Activated CD4-positive, alpha-beta T cell treated with anti-CD3 and anti-CD28 coated beads, Interleukin-2, amount 50 U/mL, for 48 hours (primary cell): ENCODE measurements at regions not wholly inside any gene's neighbourhood (a gene's known extent, or its start where the extent isn't known, plus 50 kb on each side); places are given as distances from the start of the nearest gene placed in this dataset.

ENCODE experiments used
- DNase-seq, 2 experiments: peaks; one replicate each; pipeline ENCODE4 v3.0.0-alpha.2; 2020

DNA sequence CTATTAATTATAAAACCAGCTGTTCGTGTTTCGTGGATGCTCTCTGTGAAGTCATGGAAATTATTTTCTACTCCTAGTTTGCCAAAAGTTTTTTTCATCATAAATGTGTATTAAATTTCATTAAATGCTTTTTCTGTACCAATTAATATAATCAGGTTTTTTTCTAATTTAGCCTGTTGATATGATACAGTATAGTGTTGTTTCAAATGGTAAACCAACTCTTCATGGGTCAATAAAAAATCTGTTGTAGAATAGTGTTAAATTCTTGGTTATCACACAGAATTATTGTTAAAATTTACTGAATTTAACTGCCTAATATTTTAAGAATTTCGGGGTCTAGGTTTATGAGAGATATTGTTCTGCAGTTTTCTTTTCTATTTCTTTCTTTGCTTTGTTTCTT, 505.9 kb upstream of the MANEA start:
- no peak for DNase-seq

DNA sequence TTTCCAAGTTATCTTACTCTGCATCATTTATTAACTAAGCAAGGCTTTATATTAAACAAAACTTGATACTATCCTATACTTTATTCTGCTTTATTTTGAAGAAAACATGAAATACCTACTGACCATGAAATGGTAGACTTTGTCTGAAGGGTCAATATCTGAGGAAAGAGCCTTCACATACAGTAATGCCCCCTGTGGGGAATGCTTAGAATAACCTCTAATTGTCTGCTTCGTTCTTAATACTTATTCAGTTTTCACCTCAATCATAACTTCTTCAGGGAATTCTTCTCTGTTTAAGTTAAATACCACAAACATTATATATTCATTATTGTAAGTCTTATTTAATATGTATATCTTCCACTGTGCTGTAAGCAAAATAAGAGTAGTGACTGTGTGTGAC, 498.9 kb upstream of the MANEA start:
- no peak for DNase-seq

- no peak for DNase-seq
Observed at GRCh38 chr6:95081231-95081630, 496.1 kb upstream of the MANEA start.

GRCh38 chr6:95081949-95082348, 495.4 kb upstream of the MANEA start:
- DNase-seq = no peak

- DNase-seq = no peak
Observed at GRCh38 chr6:95083506-95083905, 493.8 kb upstream of the MANEA start.

DNA sequence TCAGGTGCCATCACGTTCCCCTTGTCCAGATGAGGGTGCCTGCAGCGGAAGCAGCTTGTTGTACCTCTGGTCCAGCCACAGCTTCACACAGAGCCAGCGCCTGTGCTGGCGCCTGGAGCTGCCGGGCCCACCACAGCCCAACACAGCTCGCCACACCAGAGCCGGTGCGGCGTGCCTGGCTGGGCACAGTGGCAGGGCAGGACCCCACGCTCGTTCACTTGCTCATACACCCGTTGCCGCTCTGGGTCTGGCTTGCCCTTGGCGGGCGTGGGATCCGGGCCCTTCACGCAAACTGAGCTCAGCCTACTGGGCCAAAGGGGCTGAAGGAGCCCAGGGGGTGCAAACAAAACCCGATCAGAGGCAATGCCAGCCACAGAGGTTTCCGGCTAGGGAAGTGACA, 492.5 kb upstream of the MANEA start:
- no peak for DNase-seq

GRCh38 chr6:95087394-95088097, 489.8 kb upstream of the MANEA start:
- DNase-seq = no peak

DNA sequence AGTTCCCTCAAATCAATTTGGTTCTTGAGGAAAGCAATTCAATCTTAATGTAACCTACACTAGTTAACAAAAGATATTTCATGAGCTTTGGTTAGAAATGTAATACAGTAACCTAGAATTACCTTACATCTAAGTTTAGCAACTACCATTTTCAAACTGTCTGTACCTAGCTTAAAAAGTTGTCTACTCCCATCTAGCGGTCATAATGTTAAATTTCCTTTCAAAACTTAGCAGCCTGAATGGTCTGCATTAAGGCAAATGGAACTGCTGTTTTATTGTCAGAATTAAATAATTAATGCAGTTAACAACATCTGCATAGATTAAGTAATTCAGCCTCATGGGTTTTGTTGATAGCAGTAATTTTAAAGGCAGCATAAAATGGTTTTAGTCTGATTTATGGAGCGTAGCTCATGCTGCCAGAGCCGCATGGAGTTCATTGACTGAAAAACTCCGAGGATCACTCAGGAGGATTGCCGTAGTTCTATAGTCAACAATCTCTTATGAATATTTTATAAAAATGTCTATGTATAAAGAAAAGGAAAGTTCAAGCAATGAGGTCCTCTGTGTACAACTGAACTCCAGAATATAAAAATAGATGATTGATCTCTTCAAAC, 485.4 kb upstream of the MANEA start:
- DNase-seq = no peak

DNA sequence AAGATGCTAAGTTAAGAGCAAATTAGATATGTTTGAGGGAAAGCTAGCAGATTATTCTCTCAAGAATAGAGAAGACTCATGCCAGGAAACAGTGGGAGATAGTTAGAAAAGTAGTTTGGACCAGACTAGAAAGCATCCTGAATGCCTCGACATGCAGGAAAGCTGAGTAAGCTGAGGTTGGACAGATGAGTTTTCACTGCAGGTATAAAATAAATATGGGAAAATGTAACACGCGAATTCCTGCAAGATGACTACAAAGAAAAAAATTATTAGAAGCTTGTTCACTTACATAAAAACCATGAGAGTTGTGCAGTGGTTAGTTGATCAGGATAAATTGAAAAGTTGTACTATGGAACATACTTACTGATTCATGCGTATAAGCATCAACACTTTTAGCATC, 484.2 kb upstream of the MANEA start:
- DNase-seq = no peak

DNA sequence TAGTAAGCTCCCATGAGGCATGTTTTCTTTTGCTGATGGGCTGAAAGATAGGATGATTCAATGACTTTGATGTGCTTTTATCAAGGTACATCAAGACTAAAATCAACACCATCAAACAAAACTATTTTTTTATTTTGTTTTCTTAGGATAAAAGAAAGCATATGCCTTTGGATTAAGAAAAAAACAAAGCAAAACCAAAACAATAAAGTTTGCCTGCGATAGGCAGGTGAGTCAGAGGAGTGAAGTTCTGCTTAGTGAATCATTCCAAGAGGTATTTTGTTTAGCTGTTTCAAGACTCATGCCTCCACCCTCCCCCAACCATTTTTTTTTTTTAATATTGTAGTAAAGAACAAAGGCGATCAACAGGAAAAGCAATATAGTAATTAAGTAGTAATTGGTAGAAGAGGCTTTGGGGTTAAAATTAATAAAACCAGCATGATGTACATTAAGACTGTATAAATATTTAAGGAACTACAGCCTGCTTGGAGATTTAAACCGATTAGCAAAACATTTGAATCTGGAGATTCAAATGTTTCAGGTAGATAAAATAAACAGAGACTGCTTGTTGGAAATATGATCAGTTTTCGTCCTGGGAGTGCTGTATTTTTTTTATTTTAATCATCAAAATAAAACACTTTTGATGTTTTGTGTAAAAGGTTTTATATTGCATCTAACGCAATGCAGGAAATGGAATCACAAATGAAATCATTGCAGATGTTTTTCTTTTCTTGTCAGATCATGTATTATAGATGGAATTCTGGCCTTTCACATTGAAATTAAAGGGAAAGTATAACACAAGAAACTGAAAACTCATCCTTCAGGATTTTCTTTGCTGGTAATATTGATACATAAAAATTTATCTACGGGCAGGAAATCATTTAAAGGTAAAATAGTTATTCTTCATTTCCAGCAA, 482.3 kb upstream of the MANEA start:
- no peak for DNase-seq

DNA sequence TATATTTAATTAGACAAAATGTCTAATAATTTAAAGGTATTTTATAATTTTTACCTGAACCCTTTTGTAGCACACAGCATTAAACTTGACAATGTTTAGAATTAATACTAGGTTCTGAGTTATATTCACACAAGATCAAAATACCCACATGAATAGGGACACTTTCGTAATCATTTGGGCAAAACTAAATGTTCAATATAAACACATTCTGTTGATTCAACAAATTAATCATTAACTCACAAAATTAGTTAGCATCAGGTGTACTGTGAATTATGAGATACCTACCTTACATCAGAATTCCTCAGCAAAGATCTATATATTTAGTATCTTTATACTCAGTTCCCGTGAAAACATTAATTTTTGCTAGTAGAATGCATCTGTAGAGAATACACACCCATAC, 481.5 kb upstream of the MANEA start:
- DNase-seq = no peak

GRCh38 chr6:95099410-95099809, 477.9 kb upstream of the MANEA start:
- no peak for DNase-seq

DNA sequence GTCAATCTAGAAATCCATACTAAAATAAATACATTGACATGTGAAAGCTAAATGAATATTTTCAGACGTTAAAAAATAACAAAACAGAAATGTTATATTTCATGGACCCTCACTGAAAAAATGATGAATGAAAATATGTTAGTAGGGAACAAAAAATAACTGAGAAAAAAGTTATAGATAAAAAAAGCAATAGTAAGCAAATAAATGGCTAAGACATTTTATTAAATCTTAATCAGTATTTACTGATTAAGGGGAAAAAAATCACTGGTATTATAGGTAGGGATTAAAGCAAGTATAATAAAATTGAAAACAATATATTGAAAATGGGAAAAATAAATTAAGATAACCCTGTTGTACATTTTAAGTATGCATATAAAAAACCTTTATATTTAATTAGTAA, 468.1 kb upstream of the MANEA start:
- DNase-seq = no peak

GRCh38 chr6:95110767-95111166, 466.6 kb upstream of the MANEA start:
- DNase-seq = no peak

GRCh38 chr6:95117236-95117635, 460.1 kb upstream of the MANEA start:
- DNase-seq = no peak

GRCh38 chr6:95119927-95120326, 457.4 kb upstream of the MANEA start:
- no peak for DNase-seq

GRCh38 chr6:95120984-95121383, 456.4 kb upstream of the MANEA start:
- no peak for DNase-seq

- DNase-seq = no peak
Observed at GRCh38 chr6:95127261-95127660, 450.1 kb upstream of the MANEA start.

DNA sequence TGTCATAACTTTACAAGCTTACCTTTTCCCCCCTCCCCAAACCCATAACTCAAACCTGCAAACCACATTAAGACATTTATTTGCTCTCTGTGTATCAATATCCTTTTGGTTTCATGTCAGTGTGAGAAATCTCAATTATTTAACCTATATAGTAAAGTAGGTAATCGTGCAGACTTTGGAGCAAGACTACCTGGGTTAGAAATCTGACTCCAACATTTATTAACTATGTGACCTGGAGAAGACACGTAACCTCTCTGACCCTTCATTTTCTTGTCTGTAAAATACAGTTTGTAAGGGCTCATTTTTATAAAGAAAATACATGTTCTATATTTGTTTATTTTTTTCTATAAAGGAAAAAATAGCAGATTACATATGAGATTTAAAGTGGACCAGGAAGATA, 448.9 kb upstream of the MANEA start:
- DNase-seq = no peak

DNA sequence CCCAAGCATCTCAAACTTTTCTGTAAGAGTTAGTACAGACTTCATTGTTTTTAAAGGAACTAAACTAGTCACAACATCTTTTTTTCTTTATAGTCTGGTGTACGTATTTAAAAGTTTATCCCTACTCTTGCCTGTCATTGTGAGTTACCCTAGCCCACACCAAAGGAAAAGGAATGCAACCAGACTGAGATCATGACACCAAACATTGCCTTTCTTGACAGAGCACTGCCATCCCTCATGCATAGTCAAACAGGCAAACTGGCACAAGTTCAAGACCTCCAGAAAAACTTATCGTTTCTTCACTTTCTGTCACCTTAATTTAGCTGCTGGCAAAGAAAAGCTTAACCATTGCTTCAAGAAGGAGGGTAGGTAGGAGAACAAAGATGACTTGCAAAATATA, 448.4 kb upstream of the MANEA start:
- no peak for DNase-seq

GRCh38 chr6:95133578-95133977, 443.8 kb upstream of the MANEA start:
- DNase-seq = no peak

- no peak for DNase-seq
Observed at GRCh38 chr6:95135182-95135581, 442.2 kb upstream of the MANEA start.

DNA sequence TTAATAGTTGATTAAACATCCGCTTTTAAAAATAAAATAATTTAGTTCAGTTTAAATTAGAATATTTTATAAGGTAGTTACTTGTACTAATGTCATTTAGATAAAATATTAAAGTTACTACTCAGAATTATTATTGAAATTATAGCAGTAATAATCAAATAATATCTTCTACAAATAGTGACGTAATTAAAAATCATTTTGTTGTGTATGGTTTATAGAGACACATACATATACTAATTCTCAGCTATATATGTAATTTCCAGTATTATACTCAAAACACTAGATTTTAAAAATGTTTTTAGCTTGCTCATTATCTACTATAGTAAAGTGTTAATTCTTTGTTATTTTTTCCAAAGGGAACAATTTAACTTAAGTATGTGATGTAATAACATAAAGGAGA, 435.2 kb upstream of the MANEA start:
- DNase-seq = no peak
